ENCODE measurements at regions not wholly inside any gene's neighbourhood (a gene's known extent, or its start where the extent isn't known, plus 50 kb on each side); places are given as distances from the start of the nearest gene placed in this dataset.

- no peak for DNase-seq (ENCODE audit: low read depth in 3 of 3)
Observed at GRCh38 chr5:14017904-14018303, 73.4 kb upstream of the DNAH5 start.

DNA sequence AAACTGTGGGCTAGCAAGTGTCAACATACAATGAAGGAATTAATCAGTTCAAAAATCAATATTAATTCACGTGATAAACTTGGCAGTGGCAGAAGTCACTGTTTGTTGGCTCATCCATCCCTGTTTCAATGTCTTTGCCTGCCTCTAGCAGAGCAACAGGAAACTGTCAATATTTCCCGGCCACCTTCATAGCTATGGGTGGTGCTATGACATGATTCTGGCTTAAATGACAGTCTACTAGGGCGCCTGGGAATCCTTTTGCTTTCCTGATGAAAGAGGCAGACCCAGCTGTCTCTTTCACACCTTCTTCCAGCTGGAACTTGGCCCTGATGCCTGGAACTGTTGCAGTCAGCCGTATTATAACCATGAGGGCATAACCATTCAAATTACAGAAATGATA lies 72.1 kb upstream of the DNAH5 start:
- no peak for DNase-seq (ENCODE audit: low read depth in 3 of 3)

GRCh38 chr5:14011089-14012020 lies 66.9 kb upstream of the DNAH5 start:
- peak; percentile 13 to 36 (median 25) for DNase-seq (ENCODE audit: low read depth in 3 of 3)

GRCh38 chr5:14009575-14009974 lies 65.1 kb upstream of the DNAH5 start:
- no peak for DNase-seq (ENCODE audit: low read depth in 3 of 3)

DNA sequence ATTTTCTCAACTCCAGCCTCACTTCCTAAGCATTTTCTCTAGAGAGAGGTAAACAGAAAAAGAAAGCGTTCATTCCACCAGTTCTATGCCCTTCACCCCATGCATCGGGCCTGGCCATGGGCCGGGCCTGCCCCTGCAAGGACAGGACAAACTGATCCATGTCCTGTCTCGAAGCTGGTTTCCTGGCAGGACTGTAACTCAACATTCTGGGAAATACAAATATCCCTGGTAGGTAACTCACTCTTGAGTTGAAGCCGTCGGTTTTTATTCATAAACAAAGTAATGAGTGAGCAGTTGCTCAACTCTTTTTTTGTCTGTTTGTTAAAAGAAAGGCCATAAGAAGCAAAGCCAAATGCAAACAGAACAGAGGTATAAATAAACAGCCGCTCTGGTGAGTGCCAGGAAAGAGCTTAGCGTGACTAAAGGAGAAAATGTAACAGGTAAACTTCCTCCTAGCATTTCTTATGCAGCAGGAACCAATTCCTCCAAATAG lies 64.4 kb upstream of the DNAH5 start:
- no peak for DNase-seq (ENCODE audit: low read depth in 3 of 3)

DNA sequence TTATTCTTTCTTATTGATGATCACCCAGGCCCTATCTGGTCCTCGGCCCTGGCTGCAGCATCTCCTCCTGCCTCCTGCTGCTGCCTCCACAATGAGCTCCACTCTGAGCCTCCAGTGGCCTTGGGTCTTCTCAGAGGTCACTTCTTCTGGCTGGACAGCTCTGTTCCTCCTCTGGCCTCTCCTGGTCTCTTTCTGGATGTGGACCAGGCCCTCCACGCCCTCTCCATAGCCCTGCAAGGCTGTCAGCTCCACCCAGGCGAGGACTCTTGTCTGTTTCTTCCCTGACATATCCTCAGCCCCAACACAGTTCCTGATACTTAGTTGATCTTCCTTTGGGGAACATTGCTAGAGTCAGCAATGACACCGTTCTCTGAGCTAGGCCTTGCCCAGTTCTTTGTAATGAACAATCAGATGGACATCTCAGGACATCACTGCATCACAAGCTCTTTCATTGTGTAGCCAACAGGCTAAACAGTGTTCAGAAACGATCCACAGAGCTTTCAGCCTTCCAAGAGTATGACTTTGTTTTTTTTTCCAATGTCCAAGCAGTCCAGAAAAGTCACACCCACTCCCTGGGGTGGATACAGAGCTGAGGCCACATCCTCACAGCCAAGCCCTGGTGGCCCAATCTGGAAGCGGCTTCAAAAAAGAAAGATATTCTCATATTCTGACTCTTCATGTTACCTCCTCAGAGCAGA lies 62.5 kb upstream of the DNAH5 start:
- DNase-seq (ENCODE audit: low read depth in 3 of 3) = no peak

GRCh38 chr5:14004598-14005394 lies 60.3 kb upstream of the DNAH5 start:
- DNase-seq (ENCODE audit: low read depth in 3 of 3) = no peak

DNA sequence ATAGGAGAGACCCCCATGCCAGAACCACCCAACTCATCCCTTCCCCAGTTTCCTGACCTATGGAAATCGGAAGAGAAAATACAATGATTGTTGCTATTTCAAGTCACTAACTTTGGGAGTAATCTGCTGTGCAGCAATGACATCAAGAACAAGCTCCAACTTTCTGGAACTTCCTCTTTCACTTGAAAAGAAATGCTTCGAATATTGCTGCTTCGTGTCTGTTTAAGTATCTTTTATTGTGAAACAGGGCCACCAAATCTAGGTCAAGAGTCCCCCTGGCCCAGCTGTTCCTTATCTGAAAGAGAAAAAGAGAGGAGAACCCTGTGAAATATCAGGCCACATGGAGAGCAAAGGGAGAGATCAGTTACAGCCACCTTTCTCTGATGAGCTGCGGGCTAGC lies 59.4 kb upstream of the DNAH5 start:
- DNase-seq (ENCODE audit: low read depth in 3 of 3) = no peak

DNA sequence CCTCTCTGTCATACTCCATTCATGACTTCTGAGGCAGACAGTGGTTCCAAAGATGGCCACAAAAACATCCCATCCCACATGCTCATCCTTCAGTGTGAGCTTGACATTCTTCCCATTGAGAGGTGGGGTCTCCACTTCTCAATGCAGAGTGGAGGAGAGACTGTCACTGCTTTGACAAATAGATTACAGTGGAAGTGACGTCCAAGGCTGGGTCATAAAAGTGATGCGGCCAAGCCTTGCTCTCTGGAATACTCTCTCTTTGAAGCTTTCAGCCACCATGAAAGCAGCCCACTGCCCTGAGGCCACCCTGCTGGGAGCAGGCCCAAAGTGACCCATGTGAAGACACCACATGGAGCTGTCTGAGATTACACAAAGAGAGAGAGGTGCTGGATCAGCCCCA lies 59.0 kb upstream of the DNAH5 start:
- no peak for DNase-seq (ENCODE audit: low read depth in 3 of 3)

DNA sequence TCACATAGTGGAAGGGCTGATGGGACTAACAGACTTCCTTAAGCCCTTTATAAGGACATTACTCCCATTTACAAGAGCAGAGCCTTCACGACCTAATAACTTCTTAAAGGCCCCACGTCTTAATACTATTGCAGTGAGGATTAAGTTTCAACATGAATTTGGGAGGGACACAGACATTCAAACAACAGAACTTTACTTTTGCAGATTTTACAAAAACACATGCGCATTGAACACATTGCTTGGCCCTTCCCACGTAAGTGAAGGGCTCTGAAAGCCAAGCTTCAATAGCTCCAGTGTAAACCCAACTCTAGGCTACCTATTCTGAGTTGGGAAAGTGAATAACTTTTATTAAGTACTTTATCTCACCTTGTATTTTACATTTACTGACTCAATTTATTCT lies 53.8 kb upstream of the DNAH5 start:
- no peak for DNase-seq (ENCODE audit: low read depth in 3 of 3)

DNA sequence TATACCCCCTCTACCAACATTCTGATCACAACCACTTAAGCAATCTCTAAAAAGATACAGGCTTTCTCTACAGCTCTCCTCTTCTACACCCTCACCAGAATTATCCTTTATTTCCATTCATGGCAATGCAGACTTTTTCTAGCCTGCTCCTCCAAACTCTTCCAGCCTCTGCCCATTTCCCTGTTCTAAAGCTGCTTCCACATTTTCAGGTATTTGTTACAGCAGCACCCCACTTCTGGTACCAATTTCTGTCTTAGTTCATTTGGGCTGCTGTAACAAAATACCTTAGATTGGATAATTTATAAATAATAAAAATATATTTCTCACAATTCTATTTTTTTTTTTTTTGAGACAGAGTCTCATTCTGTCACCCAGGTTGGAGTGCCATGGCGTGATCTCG lies 53.0 kb upstream of the DNAH5 start:
- DNase-seq (ENCODE audit: low read depth in 3 of 3) = no peak

GRCh38 chr5:13994621-13995253 lies 50.2 kb upstream of the DNAH5 start:
- DNase-seq (ENCODE audit: low read depth in 3 of 3) = no peak

Data from stimulated activated CD4-positive, alpha-beta T cell treated with anti-CD3 and anti-CD28 coated beads, TNF-alpha, amount 100 ng/mL, for 48 hours (primary cell).